Lung (tissue), 11 donors: ENCODE measurements at regions not wholly inside any gene's neighbourhood (a gene's known extent, or its start where the extent isn't known, plus 50 kb on each side); places are given as distances from the start of the nearest gene placed in this dataset.

Experiments
- ATAC-seq: fragments of 200-7000 bp; cut with Tn5 transposase; one replicate; pipeline ENCODE4 v1.9.1; 2020; ENCODE audit warnings: moderate number of reproducible peaks; ENCODE audit not compliant: insufficient read depth, low FRiP score
- DNase-seq, 3 donors: peaks; one replicate each; pipeline ENCODE4 v3.0.0-alpha.2; 2013 to 2017
- H3K27ac ChIP-seq, 2 donors: one replicate each; pipeline ENCODE4 v1.5.1; 2013; ENCODE audit warnings: mild to moderate bottlenecking in 2 of 2, moderate library complexity in 2 of 2, control low read depth in 1 of 2, inconsistent platforms in 1 of 2, low read depth in 1 of 2, low read length in 1 of 2
- H3K27me3 ChIP-seq, 3 donors: one replicate each; pipeline ENCODE4 v1.5.1; 2013; ENCODE audit warnings: low read length in 2 of 3; ENCODE audit not compliant: control insufficient read depth in 3 of 3, insufficient read depth in 3 of 3
- H3K36me3 ChIP-seq, 4 donors: one replicate each; pipeline ENCODE4 v1.5.1; 2013; ENCODE audit warnings: low read length in 4 of 4, mild to moderate bottlenecking in 1 of 4, moderate library complexity in 1 of 4; ENCODE audit not compliant: control insufficient read depth in 4 of 4, insufficient read depth in 4 of 4
- H3K4me1 ChIP-seq, 5 donors: one replicate each; pipeline ENCODE4 v1.5.1; 2013; ENCODE audit warnings: low read length in 5 of 5, mild to moderate bottlenecking in 2 of 5, moderate library complexity in 1 of 5; ENCODE audit not compliant: control insufficient read depth in 5 of 5, insufficient read depth in 5 of 5
- H3K4me3 ChIP-seq: one replicate; pipeline ENCODE4 v1.5.1; 2013; ENCODE audit warnings: mild to moderate bottlenecking, control low read depth, moderate library complexity
- H3K9ac ChIP-seq, 2 donors: one replicate each; pipeline ENCODE4 v1.5.1; 2013; ENCODE audit warnings: low read length in 2 of 2, control low read depth in 1 of 2; ENCODE audit not compliant: insufficient read depth in 1 of 2
- H3K9me3 ChIP-seq, 4 donors: one replicate each; pipeline ENCODE4 v1.5.1; 2013; ENCODE audit warnings: low read length in 3 of 4, mild to moderate bottlenecking in 1 of 4, moderate library complexity in 1 of 4; ENCODE audit not compliant: control insufficient read depth in 4 of 4, insufficient read depth in 3 of 4
- CTCF ChIP-seq: IDR thresholded peaks from 2 replicates; pipeline ENCODE4 v1.5.1; 2012; ENCODE audit warnings: mild to moderate bottlenecking; ENCODE audit errors: control extremely low read depth, extremely low read depth
- WGBS, 2 donors: extraction: QIAGEN DNeasy Blood & Tissue Kit; methylation state at CpG; one replicate each; pipeline ENCODE4 v1.1.7; 2013; 5-methylcytosine and 5-hydroxymethylcytosine counted together
- donor health status: control.
- donor health status: control.
- donor health status: Bipolar disorder and iron deficiency.
- donor health status: healthy.
- donor health status: DM: yes; HTN: yes; CAD: no.

GRCh38 chr13:60700994-60701393 lies 304.0 kb downstream of the TDRD3 start:
- 87% methylated on average over 4 of the region's 4 CpGs for WGBS, 2 donors
- DNase-seq: no peak
- no peak for TF ChIP-seq CTCF
- Histone ChIP-seq H3K4me3 (no peak overlapping the region), H3K9me3 (no peaks in the 10 kb centered on the region), H3K4me1 (no peaks in the 10 kb centered on the region), H3K36me3 (no peaks in the 10 kb centered on the region), H3K9ac (no peak overlapping the region), H3K27ac (no peak overlapping the region), H3K27me3 (no peaks in the 10 kb centered on the region)
- ATAC-seq: no peak

DNA sequence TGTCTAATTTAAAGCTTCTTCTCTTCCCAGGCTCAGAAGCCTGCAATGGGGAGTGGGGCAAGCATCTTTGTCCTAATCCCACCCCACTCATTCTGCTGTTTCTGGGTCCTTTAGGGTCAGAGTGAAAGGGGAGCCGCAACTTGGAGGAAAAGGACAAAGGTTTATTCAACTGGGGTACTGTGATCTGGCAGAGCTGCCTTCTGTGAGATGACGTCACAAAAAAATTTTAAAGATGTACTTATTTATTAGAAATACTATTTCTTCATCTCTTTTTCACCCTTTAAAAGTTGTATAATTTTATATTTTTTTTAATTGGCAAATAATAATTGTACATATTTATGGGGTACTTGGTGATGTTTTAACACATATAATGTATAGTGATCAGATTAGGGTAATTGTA lies 302.6 kb downstream of the TDRD3 start:
- Histone ChIP-seq H3K36me3 (no peaks in the 10 kb centered on the region), H3K4me1 (no peaks in the 10 kb centered on the region), H3K9ac (no peak overlapping the region), H3K27me3 (no peaks in the 10 kb centered on the region), H3K9me3 (no peaks in the 10 kb centered on the region), H3K27ac (no peak overlapping the region), H3K4me3 (no peak overlapping the region)
- WGBS, 2 donors: 89 to 91% methylated on average over 2 of the region's 2 CpGs
- ATAC-seq (no peak), DNase-seq (no peak)
- TF ChIP-seq CTCF: no peak

GRCh38 chr13:60696602-60697001 lies 299.6 kb downstream of the TDRD3 start:
- WGBS, 2 donors: 40 to 46% methylated on average over 6 of the region's 6 CpGs

More at GRCh38 chr13:60696602-60697001, 299.6 kb downstream of the TDRD3 start:
- Histone ChIP-seq H3K4me1 (no peaks in the 10 kb centered on the region), H3K4me3 (no peak overlapping the region), H3K36me3 (no peaks in the 10 kb centered on the region), H3K9ac (no peak overlapping the region), H3K9me3 (no peaks in the 10 kb centered on the region), H3K27me3 (no peaks in the 10 kb centered on the region), H3K27ac (no peak overlapping the region)
- no peak for TF ChIP-seq CTCF
- ATAC-seq (no peak), DNase-seq (no peak)
